ENCODE measurements at regions not wholly inside any gene's neighbourhood (a gene's known extent, or its start where the extent isn't known, plus 50 kb on each side); places are given as distances from the start of the nearest gene placed in this dataset.

DNA sequence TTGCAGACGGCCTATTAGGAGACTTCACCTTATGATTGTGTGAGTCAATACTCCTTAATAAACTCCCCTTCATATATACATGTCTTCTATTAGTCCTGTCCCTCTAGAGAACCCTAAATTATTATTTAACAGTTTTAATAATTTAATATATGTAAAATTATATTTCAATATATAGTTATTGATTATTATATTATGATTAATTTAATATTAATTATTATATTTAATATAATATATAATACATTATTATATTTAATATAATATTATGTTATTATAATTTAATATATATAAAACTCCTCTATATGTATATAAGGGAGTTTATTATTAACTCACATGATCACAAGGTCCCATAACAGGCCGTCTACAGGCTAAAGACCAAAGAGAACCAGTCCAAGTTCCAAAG lies 533.2 kb downstream of the ARAP2 start:
- no peak overlapping the region for H3K4me3 ChIP-seq (replicated peaks; ENCODE audit: low read depth, low read length)
- no peak for DNase-seq (ENCODE audit: extremely low read depth, low read depth)
- TF ChIP-seq, protein P1, sequence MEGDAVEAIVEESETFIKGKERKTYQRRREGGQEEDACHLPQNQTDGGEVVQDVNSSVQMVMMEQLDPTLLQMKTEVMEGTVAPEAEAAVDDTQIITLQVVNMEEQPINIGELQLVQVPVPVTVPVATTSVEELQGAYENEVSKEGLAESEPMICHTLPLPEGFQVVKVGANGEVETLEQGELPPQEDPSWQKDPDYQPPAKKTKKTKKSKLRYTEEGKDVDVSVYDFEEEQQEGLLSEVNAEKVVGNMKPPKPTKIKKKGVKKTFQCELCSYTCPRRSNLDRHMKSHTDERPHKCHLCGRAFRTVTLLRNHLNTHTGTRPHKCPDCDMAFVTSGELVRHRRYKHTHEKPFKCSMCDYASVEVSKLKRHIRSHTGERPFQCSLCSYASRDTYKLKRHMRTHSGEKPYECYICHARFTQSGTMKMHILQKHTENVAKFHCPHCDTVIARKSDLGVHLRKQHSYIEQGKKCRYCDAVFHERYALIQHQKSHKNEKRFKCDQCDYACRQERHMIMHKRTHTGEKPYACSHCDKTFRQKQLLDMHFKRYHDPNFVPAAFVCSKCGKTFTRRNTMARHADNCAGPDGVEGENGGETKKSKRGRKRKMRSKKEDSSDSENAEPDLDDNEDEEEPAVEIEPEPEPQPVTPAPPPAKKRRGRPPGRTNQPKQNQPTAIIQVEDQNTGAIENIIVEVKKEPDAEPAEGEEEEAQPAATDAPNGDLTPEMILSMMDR (IDR thresholded peaks at IDR 0.05; ENCODE audit: low read depth, low read length, missing control alignments): no peak

DNA sequence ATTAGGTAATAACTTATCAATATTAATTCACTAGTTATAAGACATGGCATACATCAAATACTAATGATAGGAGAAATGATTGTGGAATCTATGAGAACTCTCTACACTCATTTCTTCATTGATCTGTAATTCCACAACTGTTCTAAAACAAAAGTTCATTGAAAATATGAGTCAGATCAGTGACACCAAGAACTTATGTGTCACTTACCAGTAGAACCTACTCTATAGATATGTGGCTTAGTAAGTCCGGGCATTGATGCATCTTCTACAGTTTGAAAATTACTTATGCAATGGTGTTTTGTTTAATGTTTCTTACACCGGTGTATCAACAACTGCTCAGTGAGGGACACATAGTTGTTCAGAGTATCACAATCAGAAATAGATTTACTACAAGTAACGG lies 520.3 kb downstream of the ARAP2 start:
- no peak overlapping the region for H3K4me3 ChIP-seq (replicated peaks; ENCODE audit: low read depth, low read length)
- DNase-seq (ENCODE audit: extremely low read depth, low read depth): no peak
- TF ChIP-seq, protein P1 (IDR thresholded peaks at IDR 0.05; ENCODE audit: low read depth, low read length, missing control alignments): no peak

DNA sequence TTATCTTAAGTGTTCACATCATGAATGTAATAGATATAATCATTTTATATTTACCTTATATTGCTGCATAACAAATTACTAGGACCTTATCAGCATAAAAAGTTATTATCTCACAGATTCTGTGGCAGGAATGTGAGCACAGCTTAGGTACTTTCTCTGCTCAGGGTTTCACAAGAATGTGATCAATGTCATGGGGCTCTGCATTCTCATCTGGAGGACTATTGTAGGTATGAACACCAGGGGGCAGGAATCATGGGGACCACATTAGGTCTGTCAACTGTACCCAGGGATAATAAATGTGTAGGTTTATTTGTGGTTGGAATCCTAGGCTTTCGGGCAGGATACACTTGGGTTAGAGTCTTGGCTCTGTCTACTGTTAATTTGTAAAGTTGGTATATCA lies 519.2 kb downstream of the ARAP2 start:
- no peak for DNase-seq (ENCODE audit: extremely low read depth, low read depth)
- H3K4me3 ChIP-seq (replicated peaks; ENCODE audit: low read depth, low read length): no peak overlapping the region
- TF ChIP-seq, protein P1 (IDR thresholded peaks at IDR 0.05; ENCODE audit: low read depth, low read length, missing control alignments): no peak

DNA sequence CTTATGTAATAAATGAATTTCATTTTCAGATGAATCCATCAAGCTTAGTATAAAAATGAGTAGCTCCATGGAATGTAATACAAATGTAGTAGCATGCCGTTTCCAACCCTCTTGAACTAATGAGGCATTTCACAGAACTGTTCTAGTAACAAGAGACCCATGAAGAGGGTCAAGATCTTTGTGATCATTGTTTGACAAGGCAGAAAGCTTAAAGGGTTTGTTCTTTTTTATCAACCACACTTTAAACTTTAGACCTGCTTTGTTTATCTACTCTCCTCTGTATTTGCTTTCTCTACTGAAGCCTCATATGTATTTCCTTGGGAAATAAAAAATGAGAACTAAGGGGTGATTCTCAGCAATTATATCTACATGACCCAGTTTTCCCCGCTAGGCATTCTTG lies 513.9 kb downstream of the ARAP2 start:
- no peak for DNase-seq (ENCODE audit: extremely low read depth, low read depth)
- H3K4me3 ChIP-seq (replicated peaks; ENCODE audit: low read depth, low read length): no peak overlapping the region
- TF ChIP-seq, protein P1 (IDR thresholded peaks at IDR 0.05; ENCODE audit: low read depth, low read length, missing control alignments): no peak

DNA sequence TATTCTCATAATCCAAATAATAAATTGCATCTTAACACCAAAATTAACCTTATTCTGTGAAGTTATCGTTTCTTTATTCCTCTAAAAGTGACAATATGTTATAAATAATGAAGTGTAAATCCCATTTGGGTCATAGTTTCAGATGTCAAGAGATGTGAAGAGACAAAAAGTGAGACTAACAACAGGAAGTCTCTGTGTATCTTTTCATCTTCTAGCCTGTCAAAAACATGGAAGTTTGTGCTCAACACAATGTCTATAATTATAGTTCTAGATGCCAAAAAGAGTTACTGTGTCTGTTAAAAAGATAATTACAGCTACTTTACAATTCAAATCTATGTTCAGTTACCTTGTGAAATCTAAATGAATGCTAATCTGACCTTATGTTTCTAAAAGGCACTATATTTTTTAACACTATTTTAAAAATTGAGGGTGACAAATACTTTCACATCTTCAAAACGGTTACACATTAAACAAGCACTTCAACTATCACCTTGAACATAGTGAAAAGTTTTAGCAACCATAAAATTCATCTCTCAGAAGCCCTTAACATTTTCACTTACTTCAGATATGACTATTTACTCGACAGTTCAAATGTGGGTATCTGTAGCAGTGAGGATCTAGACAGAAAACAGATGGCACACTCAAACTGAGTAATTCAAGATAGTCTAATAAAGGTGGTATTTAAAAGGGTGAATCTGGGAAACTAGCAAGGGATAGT lies 509.8 kb downstream of the ARAP2 start:
- no peak for DNase-seq (ENCODE audit: extremely low read depth, low read depth)
- no peak overlapping the region for H3K4me3 ChIP-seq (replicated peaks; ENCODE audit: low read depth, low read length)
- TF ChIP-seq, protein P1 (IDR thresholded peaks at IDR 0.05; ENCODE audit: low read depth, low read length, missing control alignments): no peak

DNA sequence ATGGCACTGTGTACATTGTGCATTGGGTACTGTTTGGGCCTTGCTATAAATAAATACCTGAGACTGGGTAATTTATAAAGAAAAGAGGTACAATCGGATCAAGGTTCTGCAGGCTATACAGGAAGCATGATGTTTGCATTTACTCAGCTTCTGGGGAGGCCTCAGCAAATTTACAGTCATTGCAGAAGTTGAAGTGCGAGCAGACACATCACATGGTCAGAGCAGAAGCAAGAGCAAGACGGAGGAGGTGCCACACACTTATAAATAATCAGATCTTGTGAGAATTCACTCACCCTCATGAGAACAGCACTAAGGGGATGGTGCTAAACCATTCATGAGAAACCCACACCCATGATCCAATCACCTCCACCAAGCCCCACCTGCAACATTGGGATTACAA lies 505.0 kb downstream of the ARAP2 start:
- H3K4me3 ChIP-seq (replicated peaks; ENCODE audit: low read depth, low read length): no peak overlapping the region
- TF ChIP-seq, protein P1 (IDR thresholded peaks at IDR 0.05; ENCODE audit: low read depth, low read length, missing control alignments): no peak
- DNase-seq (ENCODE audit: extremely low read depth, low read depth): no peak

DNA sequence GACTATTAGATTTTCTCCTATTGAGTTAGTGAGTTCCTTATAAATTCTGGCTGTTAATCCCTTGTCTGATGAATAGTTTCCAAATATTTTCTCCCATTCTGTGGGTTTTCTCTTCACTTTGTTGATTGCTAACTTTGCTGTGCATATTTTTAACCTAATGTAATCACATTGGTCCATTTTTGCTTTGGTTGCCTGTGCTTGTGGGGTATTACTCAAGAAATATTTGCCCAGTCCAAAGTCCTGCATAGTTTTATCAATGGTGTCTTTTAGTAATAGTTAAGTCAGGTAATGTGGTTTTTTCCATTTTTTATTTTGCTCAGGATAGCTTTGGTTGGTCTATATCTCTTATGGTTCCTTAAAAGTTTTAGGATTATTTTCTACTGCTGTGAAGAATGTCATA lies 490.3 kb downstream of the ARAP2 start:
- TF ChIP-seq, protein P1 (IDR thresholded peaks at IDR 0.05; ENCODE audit: low read depth, low read length, missing control alignments): no peak
- DNase-seq (ENCODE audit: extremely low read depth, low read depth): no peak
- H3K4me3 ChIP-seq (replicated peaks; ENCODE audit: low read depth, low read length): no peak overlapping the region

All from HFF-Myc (cell line).